ENCODE measurements at regions not wholly inside any gene's neighbourhood (a gene's known extent, or its start where the extent isn't known, plus 50 kb on each side); places are given as distances from the start of the nearest gene placed in this dataset.
"Not testable (repeated sequence)": the region's sequence is repeated elsewhere in the genome, so short reads cannot be mapped to it uniquely, and the experiment has no call there.

DNA sequence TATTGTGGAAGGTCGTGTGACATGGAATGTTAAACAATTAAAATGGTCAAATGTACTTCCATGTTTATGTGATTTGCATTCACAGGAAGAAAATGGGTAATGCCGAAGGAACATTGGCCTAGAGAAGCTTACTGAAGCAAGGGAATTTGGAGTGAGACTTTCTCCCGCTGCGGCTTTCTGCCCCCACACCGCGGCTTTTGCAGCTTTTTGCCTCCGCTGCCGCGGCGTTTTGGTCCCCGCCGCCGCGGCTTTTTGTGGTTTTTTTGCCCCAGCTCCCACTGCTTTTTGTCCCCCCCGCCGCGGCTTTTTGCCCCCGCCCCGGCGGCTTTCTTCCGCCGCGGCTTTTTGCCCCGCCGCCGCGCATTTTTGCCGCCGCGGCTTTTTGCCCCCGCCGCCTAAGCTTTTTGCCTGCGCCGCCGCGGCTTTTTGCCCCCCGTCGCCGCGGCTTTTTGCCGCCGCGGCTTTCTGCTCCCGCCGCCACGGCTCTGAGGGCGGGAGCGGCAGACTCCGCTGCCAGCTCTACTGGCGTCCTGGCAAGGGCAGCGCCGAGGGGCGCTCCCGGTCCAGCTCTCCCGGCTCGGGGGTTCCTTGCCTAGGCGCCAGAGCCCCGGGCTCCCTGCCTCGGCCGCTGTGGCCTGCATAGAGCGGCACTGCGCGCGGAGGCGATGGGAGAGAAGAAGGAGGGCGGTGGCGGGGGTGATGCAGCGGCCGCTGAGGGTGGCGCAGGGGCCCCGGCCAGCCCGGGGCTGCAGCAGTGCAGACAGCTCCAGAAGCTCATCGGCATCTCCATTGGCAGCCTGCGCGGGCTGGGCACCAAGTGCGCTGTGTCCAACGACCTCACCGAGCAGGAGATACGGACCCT, 134.3 kb upstream of the ERV3-1 start:
- DNase-seq (ENCODE audit: low read depth); H3K4me3 ChIP-seq (ENCODE audit: control insufficient read depth, low read depth, low read length): not testable (repeated sequence)

DNA sequence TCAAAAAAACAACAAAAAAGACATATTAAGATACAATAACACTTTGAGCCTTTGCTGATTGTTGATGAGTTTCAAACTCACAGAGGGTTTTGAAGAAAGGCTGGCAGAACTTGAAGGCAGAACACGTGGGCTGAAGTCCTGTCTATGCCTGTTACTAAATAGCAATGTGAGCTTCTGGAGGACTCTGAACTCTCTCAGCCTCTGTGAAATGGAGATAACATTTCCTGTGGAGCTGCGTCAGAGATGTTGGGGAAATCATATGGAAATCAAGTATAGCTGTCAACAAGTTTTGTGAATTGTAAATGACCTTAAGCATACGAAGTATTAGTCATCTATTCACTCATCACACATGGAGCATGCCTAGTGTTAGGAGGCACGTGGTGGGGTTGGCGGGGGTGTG, 130.4 kb upstream of the ERV3-1 start:
- not testable (repeated sequence) for DNase-seq (ENCODE audit: low read depth); H3K4me3 ChIP-seq (ENCODE audit: control insufficient read depth, low read depth, low read length)

DNA sequence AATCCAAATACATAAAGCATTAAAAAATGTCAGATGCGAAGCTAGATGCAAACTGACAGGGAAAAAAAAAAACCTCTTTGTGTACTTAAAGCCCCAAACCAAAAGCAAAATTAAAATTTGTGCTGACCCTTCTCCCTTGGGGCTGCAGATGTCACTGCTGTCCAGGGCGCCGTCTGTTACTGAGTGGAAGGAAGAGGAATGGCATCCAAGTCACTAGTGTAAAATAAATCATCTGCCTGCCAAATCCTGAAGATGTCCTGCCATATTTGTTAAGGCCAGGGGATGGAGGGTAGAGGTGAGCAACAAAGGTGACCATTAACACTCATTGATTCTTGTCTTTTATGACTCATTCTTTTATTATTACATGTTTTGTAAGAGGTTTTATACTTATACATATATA, 126.6 kb upstream of the ERV3-1 start:
- not testable (repeated sequence) for DNase-seq (ENCODE audit: low read depth); H3K4me3 ChIP-seq (ENCODE audit: control insufficient read depth, low read depth, low read length)

DNA sequence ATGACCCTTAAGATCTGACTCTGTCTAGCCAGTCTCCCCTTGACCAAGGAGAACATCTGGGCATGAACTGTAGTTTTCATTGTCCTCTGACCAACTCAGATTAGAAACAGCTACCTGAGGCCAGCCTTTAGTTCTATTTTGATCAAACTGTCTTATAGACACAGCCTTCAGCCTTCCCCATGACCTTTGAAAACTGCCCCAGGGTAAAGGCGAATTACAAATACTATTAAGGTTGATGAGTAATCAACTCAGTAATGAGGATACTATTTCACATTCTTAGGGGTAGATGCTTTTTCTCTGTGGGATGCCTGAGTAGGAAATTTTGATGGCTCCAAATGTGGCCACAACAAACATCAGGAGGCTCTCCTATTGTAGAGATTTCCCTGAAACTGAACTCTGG, 125.8 kb upstream of the ERV3-1 start:
- not testable (repeated sequence) for H3K4me3 ChIP-seq (ENCODE audit: control insufficient read depth, low read depth, low read length); DNase-seq (ENCODE audit: low read depth)

DNA sequence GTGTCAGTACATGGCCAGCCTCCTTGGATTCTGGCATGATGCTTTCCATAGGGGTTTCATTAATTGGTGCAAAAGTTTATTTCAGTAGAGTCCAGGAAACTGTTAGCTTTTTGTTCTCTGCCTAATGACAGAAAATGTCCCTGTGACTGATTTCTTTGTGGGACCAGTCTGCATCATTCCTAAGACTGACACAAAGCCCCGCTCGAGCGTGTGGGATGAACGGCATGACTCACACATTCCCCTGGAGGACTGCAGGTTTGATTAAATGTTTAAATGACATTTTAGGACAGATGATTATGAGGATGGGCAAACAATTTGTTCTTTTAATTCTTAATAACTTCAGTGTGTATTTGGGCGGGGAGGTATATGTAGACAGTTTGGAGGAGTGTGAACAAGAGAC, 120.9 kb upstream of the ERV3-1 start:
- not testable (repeated sequence) for H3K4me3 ChIP-seq (ENCODE audit: control insufficient read depth, low read depth, low read length); DNase-seq (ENCODE audit: low read depth)

DNA sequence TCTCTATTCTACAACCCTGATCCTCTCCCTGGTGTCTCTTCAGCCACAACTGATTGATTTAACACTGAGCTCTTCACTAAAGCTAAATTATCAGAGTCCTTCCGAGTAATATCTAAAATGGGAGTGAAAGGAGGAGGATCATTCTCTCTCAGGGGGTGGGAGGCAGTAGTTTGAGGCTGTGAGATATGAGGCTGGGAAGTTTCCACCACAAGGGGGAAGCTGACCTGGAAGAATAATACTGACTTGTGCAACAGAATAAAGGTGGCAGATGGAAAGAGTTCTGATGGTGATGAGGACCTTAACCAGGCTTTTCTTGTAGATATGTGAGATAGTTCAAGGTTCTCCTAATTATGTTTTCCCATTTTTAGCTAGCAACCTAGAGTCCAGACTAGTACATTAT, 118.1 kb upstream of the ERV3-1 start:
- H3K4me3 ChIP-seq (ENCODE audit: control insufficient read depth, low read depth, low read length); DNase-seq (ENCODE audit: low read depth): not testable (repeated sequence)

DNA sequence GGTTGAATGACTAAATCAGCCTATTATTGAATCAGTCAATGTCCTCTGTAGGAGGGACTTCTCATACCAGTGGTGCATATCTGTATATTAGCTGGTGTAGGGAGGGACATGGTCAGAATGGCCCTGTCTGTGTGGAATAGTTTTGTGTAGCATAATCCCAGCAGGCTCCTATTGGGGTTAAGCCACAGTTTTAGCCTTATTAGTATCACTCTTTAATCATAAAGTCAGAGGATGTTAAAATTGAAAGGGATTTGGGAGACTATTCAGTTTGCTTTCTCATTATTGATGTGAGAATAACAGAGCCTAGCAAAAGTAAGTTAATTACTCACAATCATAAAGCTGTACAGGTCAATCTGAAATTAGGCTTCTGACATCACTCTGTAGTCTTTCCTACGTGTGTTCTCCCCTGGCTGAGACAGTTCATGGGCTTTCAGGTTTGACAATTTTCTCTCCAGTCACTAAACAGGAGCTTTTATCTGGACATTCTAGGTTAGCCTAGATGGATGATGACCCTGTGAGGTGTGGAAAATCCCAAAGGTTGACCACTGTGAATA, 99.2 kb upstream of the ERV3-1 start:
- not testable (repeated sequence) for H3K4me3 ChIP-seq (ENCODE audit: control insufficient read depth, low read depth, low read length); DNase-seq (ENCODE audit: low read depth)

DNA sequence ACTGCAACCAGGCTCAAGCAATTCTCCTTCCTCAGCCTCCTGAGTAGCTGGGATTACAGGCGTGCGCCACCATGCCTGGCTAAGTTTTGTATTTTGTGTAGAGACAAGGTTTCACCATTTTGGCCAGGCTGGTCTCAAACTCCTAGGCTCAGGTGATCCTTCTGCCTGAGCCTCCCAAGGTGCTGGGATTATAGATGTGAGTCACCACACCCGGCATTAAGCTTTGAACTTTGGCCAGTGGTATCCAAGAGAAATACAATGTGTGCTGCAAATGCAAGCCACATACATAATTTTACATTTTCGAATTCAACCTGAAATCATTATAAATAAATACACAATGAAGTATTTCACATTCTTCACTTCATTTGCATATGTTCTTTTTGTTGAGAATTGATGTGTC, 94.0 kb upstream of the ERV3-1 start:
- not testable (repeated sequence) for DNase-seq (ENCODE audit: low read depth); H3K4me3 ChIP-seq (ENCODE audit: control insufficient read depth, low read depth, low read length)

DNA sequence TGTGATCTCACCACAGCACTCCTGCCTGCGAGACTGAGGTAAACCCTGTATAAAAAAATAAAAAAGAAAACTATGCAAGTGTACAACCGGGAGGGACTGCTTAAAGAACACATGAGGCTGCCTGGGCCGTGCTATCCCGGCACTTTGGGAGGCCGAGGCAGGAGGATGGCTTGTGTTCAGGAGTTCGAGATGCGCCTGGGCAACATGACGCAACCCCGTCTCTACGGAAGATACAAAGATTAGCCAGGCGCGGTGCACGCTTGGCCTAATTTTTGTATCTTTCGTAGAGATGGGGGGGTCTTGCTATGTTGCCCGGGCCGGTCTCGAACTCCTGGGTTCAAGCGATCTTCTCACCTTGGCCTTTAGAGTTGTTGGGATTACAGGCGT, 75.2 kb upstream of the ERV3-1 start:
- H3K4me3 ChIP-seq (ENCODE audit: control insufficient read depth, low read depth, low read length), result peak overlapping the region; percentile 61

DNA sequence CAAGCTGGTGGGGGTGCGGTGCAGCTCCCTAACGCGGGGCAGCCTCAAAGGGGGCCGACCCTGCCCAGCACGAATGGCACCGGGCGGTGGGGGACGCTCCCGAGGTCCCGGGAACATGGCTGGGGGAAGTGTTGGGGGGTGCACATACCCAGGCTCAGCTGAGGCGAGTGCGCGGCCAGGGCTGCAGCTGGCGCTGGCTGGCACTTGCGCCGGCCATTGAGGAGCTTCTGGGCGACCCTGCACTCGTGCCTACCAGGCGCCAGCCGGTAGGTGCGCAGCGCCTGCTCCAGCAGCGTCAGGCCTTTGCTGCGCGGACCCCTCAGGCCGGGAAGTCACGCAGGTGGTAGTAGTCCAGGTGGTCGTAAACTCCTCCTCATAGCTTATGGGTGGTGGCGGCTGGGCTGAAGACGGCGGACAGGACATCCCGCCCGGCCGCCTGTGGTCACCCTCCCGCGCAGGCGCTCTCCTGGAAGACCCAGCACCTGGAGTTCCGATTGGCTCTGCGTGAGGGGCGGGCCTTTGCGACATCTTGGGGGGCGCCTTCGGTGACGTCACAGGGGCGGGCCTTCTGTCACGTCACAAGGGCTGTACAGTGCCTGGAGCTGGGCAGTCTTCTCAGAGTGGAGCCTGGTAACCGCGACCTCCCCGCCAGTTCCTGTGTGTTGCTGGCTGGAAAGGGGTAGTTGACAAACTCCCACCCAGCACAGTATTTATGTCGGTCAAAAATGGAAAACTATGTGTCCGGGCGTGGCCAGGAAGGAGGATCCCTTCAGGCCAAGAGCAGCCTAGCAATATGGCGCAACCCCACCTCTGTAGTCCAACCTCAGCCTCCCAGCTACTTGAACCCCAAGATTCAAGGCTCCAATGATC, 74.5 kb upstream of the ERV3-1 start:
- peak; percentile 88 for DNase-seq (ENCODE audit: low read depth)
- peak overlapping the region; percentile 61 for H3K4me3 ChIP-seq (ENCODE audit: control insufficient read depth, low read depth, low read length)

More for the DNA sequence above, 75.2 kb upstream of the ERV3-1 start:
- DNase-seq (ENCODE audit: low read depth), result not testable (repeated sequence)

DNA sequence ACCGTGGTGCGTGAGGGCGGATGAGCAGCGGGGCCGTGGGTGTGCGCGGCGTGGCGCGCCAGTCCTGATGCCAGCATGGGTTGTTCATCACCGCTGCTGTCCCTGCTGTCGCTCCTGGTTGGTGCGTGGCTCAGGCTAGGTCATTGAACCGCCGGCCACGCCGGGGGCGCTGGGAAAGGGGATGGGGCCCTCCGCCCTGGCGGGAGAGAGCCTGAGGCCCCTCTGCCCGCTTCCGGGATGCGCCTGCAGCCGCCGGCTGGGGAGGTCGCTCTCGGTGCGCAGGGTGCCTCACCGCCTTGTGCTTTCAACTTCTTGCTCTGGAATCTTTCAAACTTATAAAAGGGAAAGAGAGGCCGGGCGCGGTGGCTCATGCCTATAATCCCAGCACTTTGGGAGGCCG, 68.5 kb upstream of the ERV3-1 start:
- DNase-seq (ENCODE audit: low read depth); H3K4me3 ChIP-seq (ENCODE audit: control insufficient read depth, low read depth, low read length): not testable (repeated sequence)

DNA sequence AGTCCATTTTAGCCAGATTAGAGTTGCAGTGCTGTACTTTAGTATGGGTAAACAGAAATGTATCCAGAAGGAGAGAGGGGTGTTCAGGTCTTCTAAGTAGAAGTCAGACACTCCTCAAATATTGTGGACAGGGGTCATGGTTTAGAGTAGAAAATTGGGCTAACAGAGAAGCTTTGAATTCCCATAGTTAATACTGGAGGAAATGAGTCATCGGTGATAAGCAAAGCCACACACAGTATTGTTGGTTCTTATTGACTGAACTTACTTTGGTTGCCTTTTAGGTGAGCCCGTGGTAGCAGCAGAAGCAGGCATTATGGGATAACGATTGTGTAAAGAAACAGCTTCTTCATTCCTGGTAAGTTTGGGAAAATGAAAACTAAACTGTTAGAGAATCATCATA, 66.7 kb upstream of the ERV3-1 start:
- H3K4me3 ChIP-seq (ENCODE audit: control insufficient read depth, low read depth, low read length); DNase-seq (ENCODE audit: low read depth): not testable (repeated sequence)

DNA sequence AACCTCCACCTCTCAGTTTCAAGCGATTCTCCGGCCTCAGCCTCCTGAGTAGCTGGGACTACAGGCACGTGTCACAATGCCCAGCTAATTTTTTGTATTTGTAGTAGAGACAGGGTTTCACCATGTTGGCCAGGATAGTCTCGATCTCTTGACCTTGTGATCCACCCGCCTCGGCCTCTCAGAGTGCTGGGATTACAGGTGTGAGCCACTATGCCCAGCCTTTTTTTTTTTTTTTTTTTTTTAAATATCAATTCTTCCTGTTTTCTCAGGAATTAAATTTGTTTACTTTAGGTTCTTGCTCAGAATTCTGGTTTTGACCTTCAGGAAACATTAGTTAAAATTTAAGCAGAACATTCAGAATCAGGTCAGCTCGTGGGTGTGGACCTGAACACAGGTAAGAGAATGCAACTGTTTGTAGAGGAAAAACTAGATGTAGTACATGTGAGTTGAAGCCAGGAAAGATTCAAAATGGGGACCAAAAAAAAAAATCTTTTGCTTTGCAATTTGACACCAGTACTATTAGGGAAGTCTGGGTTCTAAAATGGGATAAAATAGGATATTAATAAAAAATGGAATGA, 65.5 kb upstream of the ERV3-1 start:
- not testable (repeated sequence) for H3K4me3 ChIP-seq (ENCODE audit: control insufficient read depth, low read depth, low read length); DNase-seq (ENCODE audit: low read depth)

DNA sequence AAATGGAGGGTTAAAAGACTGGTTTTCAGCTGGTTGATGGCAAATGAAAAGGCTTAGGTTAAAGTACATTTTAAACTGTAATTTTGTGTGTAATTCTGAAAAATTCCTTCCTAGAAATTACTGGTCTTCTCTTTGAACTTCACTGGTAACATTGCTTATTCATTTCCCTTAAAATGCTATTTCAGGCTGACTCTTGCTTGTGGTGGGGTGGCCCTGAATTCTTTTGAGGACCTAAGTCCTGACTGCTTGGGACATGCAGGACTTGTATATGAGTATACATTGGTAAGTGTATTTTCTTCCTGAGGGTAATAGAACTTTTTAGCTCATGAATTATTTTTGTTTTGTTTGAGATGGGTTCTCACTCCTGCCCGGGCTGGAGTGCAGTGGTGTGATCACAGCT, 63.0 kb upstream of the ERV3-1 start:
- H3K4me3 ChIP-seq (ENCODE audit: control insufficient read depth, low read depth, low read length); DNase-seq (ENCODE audit: low read depth): not testable (repeated sequence)

DNA sequence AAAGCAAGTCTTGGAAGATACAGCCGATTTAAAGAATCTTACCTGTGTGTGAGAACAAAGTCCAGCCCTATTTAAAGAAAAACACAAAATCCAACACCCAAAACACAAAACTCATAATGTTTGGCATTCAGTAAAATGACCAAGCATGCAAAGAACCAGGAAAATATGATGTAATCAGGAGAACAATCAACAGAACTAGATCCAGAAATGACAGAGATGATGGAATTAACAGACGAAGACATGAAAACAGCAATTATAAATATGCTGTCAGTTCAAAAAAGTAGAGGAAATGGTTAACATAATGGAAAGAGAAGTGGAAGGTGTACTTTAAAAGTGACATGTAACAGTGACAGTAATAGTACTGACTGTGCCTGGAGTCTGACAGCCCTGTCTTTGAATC, 56.1 kb upstream of the ERV3-1 start:
- not testable (repeated sequence) for DNase-seq (ENCODE audit: low read depth); H3K4me3 ChIP-seq (ENCODE audit: control insufficient read depth, low read depth, low read length)

DNA sequence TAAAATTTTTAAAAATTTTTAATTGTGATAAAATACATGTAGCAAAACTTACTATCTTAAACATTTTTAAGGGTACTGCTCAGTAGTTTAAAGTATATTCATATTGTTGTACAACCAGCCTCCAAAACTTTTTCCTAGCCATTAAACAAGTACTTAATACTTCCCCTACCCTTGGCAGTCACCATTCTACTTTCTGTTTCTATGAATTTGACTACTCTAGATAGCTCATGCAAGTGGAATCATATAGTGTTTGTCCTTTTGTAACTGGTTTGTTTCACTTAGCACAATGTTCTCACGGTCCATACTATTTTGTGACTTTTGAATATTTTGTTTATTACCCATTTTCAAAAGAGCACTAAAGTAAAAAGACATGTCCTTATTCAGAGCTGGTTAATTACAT, 52.8 kb upstream of the ERV3-1 start:
- not testable (repeated sequence) for DNase-seq (ENCODE audit: low read depth); H3K4me3 ChIP-seq (ENCODE audit: control insufficient read depth, low read depth, low read length)
